Tibial nerve (tissue), 4 donors: ENCODE measurements at regions not wholly inside any gene's neighbourhood (a gene's known extent, or its start where the extent isn't known, plus 50 kb on each side); places are given as distances from the start of the nearest gene placed in this dataset.

Source experiments
- DNase-seq, 2 donors: peaks; one replicate each; pipeline ENCODE4 v3.0.0-alpha.2; 2019; ENCODE audit warnings: low spot score in 2 of 2
- H3K27ac ChIP-seq, 4 donors: fragments of 200-600 bp; sonication (generic) in 3 of 4; one replicate each; pipeline ENCODE4 v1.5.1; 2017 to 2019; ENCODE audit warnings: mild to moderate bottlenecking in 1 of 4
- H3K27me3 ChIP-seq, 2 donors: fragments of 200-600 bp; sonication (generic) in 1 of 2; one replicate each; pipeline versions ENCODE4 v1.5.1 to v1.6.0; 2017 to 2019
- H3K36me3 ChIP-seq, 3 donors: fragments of 200-600 bp; sonication (generic); one replicate each; pipeline ENCODE4 v1.5.1; 2018 to 2019
- H3K4me1 ChIP-seq, 4 donors: fragments of 200-600 bp; sonication (generic) in 3 of 4; one replicate each; pipeline ENCODE4 v1.5.1; 2017 to 2019
- H3K4me3 ChIP-seq, 4 donors: fragments of 200-600 bp; sonication (generic) in 3 of 4; one replicate each; pipeline ENCODE4 v1.5.1; 2017 to 2019; ENCODE audit warnings: mild to moderate bottlenecking in 1 of 4, moderate library complexity in 1 of 4
- H3K9me3 ChIP-seq, 4 donors: fragments of 200-600 bp; sonication (generic) in 3 of 4; one replicate each; pipeline ENCODE4 v1.5.1; 2017 to 2019
- EP300 ChIP-seq, 2 donors: sonication (generic); formaldehyde crosslinking; IDR thresholded peaks; one replicate each; pipeline ENCODE4 v1.6.1; 2017; ENCODE audit warnings: antibody characterized with exemption in 2 of 2, mild to moderate bottlenecking in 1 of 2
- POLR2A ChIP-seq, 2 donors: fragments of 450-650 bp; IDR thresholded peaks; one replicate each; pipeline ENCODE4 v1.6.1; 2017; ENCODE audit warnings: antibody characterized with exemption in 2 of 2, mild to moderate bottlenecking in 2 of 2, moderate library complexity in 2 of 2
- WGBS, 2 donors: methylation state at CpG; one replicate each; pipeline ENCODE4 v1.1.5; 2018; 5-methylcytosine and 5-hydroxymethylcytosine counted together
- TF ChIP-seq, protein P1 (sequence below), 5 experiments: fragments of 200-600 bp in 3 of 5; fragments of 450-650 bp in 2 of 5; sonication (generic) in 3 of 5; IDR thresholded peaks; one replicate each; pipeline ENCODE4 v1.5.1; 2016 to 2019; ENCODE audit warnings: antibody characterized with exemption in 5 of 5, mild to moderate bottlenecking in 3 of 5, moderate library complexity in 2 of 5

DNA sequence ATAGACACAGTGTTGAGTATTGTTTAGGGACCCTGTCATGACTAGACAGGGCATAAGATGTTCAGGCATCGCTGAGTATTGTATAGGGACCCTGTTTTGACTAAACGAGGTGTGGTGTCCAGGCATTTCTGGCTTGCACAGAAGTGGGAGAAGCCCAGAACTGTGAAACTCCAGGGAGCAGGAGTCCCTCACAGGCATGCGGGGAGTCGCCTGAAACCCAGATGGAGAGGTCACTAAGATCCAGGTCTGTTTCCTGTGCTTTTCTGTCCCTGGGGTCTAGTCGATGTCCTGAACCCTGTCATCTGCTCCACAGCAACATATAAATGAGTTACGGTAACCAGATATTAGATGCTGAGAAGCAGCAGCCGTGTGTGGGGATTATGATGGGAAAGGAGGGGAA, 469.0 kb upstream of the SALL3 start:
- peaks cover 0 to 23% (median 0%) of the 10 kb centered on the region in 4 donors for H3K4me1 ChIP-seq
- H3K9me3 ChIP-seq: no peaks in the 10 kb centered on the region
- no peak for DNase-seq
- WGBS, 2 donors: 45 to 49% methylated on average over 7 of the region's 7 CpGs
- H3K36me3 ChIP-seq: no peaks in the 10 kb centered on the region
- H3K4me3 ChIP-seq: no peak overlapping the region
- peak overlapping the region in 1 of 4 donors; percentile 53 for H3K27ac ChIP-seq
- peaks cover 0 to 5% of the 10 kb centered on the region in 2 donors for H3K27me3 ChIP-seq
- no peak for TF ChIP-seq POLR2A (IDR thresholded peaks at IDR 0.05)

DNA sequence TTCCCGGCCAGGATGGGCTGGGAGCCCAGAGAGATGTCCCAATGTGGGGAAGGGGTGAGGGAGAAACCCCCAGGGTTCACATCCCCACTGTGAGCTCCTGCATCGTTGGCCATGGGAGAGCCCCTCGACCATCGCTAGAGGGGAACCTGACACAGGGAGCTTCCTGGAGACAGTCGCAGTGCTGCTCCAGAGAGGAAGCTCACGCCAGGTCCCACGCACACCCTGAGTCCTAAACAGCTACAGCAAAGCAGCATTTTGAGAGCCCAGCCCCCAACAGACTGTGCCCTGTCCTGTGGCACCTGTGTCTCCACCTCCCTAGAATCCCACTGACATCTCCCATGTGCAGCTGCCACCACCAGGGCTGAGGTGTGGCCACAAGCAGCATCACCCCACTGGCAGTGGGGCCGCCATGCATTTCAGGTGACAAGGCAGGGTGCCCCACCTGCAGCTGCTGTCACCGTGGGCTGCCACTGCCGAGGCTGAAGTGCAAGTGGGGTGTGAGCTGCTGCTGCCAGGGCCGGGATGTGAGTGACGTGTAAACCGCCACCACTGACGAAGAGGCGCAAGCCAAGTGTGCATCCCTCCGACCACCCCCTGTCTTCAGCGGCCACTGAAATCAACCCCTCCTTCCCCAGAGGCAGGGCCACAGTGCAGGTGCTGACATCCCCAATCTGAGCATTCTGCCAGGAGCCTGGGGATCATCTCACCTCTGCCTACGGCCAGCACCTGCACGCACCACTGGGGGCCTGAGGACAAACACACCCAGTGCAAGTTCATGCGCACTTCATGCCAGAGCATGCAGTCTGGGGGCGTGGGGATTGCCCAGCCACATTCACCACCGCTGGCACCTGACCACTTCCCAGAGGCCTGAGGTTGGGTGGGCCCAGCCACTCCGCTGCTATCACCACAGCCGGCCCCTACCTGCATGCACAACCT, 467.7 kb upstream of the SALL3 start:
- Histone ChIP-seq H3K9me3 (no peaks in the 10 kb centered on the region), H3K4me3 (no peak overlapping the region), H3K36me3 (no peaks in the 10 kb centered on the region), H3K27me3 (no peaks in the 10 kb centered on the region), H3K4me1 (peaks cover 0 to 14% (median 0%) of the 10 kb centered on the region in 4 donors), H3K27ac (no peak overlapping the region)
- WGBS, 2 donors: 79 to 87% methylated on average over 18 to 21 of the region's 24 CpGs
- DNase-seq: no peak
- no peak for TF ChIP-seq EP300 (IDR thresholded peaks at IDR 0.05)
- TF ChIP-seq, protein P1, sequence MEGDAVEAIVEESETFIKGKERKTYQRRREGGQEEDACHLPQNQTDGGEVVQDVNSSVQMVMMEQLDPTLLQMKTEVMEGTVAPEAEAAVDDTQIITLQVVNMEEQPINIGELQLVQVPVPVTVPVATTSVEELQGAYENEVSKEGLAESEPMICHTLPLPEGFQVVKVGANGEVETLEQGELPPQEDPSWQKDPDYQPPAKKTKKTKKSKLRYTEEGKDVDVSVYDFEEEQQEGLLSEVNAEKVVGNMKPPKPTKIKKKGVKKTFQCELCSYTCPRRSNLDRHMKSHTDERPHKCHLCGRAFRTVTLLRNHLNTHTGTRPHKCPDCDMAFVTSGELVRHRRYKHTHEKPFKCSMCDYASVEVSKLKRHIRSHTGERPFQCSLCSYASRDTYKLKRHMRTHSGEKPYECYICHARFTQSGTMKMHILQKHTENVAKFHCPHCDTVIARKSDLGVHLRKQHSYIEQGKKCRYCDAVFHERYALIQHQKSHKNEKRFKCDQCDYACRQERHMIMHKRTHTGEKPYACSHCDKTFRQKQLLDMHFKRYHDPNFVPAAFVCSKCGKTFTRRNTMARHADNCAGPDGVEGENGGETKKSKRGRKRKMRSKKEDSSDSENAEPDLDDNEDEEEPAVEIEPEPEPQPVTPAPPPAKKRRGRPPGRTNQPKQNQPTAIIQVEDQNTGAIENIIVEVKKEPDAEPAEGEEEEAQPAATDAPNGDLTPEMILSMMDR (IDR thresholded peaks at IDR 0.05): no peak

DNA sequence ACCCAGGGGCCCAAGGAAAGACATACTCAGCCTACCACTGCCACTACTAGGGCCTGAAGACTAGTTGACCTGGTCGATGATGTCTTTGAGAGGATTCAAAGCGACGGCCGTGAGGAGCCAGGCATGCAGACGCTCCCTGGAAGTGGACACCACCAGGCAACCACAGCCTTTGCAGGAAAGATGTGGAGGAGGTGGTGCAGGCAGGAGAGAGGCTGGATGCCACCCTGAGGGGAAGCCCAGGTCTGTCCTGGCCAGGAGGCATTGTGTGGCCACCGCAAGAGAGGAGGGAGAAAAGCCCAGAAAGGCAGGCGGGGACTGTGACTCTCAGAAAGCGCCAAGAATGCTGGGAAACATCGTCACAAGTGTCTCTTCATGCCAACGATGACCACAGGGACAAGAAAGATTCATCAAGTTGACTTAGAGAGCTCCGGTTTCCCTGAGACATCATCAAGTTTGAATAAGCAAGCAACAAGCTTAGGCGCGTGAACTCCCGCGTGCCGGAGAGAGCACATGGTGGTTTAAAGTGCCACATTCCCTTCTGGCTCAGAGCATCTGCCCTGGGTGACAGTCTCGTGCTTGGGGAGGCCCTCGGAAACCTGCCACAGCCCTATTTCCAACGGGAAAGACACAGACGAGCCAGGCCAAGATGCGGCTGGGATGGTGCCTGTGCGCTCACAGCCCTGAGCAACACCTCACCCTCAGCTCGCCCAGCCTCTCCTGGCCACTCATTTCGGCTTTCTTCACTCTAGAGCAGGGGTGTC, 464.5 kb upstream of the SALL3 start:
- Histone ChIP-seq H3K27ac (no peak overlapping the region), H3K27me3 (no peaks in the 10 kb centered on the region), H3K9me3 (no peaks in the 10 kb centered on the region), H3K36me3 (no peaks in the 10 kb centered on the region), H3K4me3 (no peak overlapping the region), H3K4me1 (peaks cover 0 to 3% (median 0%) of the 10 kb centered on the region in 4 donors)
- WGBS, 2 donors: 89 to 92% methylated on average over 24 of the region's 24 CpGs
- TF ChIP-seq POLR2A (IDR thresholded peaks at IDR 0.05) (no peak), EP300 (IDR thresholded peaks at IDR 0.05) (no peak)
- TF ChIP-seq, protein P1 (IDR thresholded peaks at IDR 0.05): no peak
- no peak for DNase-seq

DNA sequence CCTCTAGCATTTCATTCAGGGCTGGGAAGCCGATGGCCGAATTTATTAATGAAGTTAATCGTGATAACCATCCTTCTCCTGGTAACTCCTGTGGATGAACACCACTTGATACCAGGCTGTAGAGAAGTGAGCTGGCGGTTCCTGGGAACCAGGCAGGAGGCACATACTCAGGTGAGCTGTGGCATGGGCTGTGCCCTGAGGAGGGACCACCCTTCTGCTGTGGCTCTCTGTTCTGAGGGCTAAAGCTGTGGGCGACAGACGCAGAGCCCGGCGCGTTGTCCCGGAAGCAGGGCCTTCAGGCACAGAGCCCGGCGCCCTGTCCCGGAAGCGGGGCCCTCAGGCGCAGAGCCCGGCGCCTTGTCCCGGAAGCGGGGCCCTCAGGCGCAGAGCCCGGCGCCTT, 462.3 kb upstream of the SALL3 start:
- TF ChIP-seq, protein P1 (IDR thresholded peaks at IDR 0.05): no peak
- TF ChIP-seq POLR2A (IDR thresholded peaks at IDR 0.05) (no peak), EP300 (IDR thresholded peaks at IDR 0.05) (no peak)

DNA sequence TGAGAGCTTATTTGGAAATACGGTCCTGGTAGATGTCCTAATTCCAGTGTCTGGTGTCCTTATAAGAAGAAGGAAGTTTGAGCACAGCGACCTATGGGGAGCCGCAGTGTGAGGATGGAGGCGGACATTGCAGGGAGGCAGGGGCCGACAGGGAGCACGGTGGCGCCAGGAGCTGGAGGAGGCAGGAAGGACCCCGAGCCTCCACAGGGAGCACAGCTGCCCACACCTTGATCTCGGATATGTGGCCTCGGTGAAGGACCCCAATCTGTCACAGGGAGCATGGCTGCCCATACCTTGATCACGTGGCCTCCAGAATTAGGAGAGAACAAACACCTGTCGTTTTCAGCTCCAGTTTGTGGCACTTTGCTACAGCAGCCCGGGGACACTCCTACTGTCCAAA, 461.6 kb upstream of the SALL3 start:
- no peaks in the 10 kb centered on the region for H3K9me3 ChIP-seq
- TF ChIP-seq POLR2A (IDR thresholded peaks at IDR 0.05) (no peak), EP300 (IDR thresholded peaks at IDR 0.05) (no peak)
- 80 to 82% methylated on average over 13 of the region's 13 CpGs for WGBS, 2 donors
- DNase-seq: no peak
- H3K4me3 ChIP-seq: no peak overlapping the region
- no peaks in the 10 kb centered on the region for H3K4me1 ChIP-seq
- H3K27me3 ChIP-seq: no peaks in the 10 kb centered on the region
- H3K27ac ChIP-seq: no peak overlapping the region
- no peaks in the 10 kb centered on the region for H3K36me3 ChIP-seq

More for the DNA sequence above, 462.3 kb upstream of the SALL3 start:
- H3K4me3 ChIP-seq: no peak overlapping the region
- H3K9me3 ChIP-seq: no peaks in the 10 kb centered on the region
- no peaks in the 10 kb centered on the region for H3K36me3 ChIP-seq
- H3K27ac ChIP-seq: no peak overlapping the region
- no peaks in the 10 kb centered on the region for H3K27me3 ChIP-seq
- DNase-seq: no peak
- 91 to 92% methylated on average over 15 to 19 of the region's 22 CpGs for WGBS, 2 donors
- no peaks in the 10 kb centered on the region for H3K4me1 ChIP-seq

DNA sequence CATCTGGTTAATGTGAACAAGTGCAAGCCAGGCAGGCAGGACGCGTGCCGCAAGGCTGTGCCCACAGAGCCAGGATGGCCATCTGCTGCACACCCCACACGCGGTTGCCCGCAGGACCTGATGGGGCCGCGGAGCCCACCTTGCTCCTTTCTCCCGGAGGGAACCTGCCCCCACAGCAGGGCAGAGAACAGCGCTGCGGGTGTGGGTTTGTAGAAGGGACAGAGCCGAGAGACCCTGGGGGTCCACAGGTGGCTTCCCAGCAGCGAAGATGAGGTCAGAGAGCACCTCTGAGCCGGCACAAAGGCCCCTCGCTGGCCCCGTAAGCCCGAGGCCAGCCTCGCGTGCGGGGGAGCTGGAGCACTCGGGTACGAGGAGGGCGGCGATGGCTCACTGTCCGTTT, 460.8 kb upstream of the SALL3 start:
- Histone ChIP-seq H3K9me3 (no peaks in the 10 kb centered on the region), H3K4me1 (no peaks in the 10 kb centered on the region), H3K27me3 (no peaks in the 10 kb centered on the region), H3K36me3 (no peaks in the 10 kb centered on the region), H3K4me3 (no peak overlapping the region), H3K27ac (no peak overlapping the region)
- 82 to 90% methylated on average over 23 to 25 of the region's 25 CpGs for WGBS, 2 donors
- DNase-seq: no peak
- no peak for TF ChIP-seq EP300 (IDR thresholded peaks at IDR 0.05)
- no peak for TF ChIP-seq POLR2A (IDR thresholded peaks at IDR 0.05)
- TF ChIP-seq, protein P1 (IDR thresholded peaks at IDR 0.05): no peak
